IMR-90 (cell line): ENCODE measurements at regions not wholly inside any gene's neighbourhood (a gene's known extent, or its start where the extent isn't known, plus 50 kb on each side); places are given as distances from the start of the nearest gene placed in this dataset.

Source experiments
- ATAC-seq: fragments of 200-7000 bp; cut with Tn5 transposase; 2 replicates; pipeline ENCODE4 v1.9.1; 2020; ENCODE audit warnings: low read depth, mild to moderate bottlenecking, moderate library complexity
- BruUV-seq: library from RNA; stranded (reverse); fragments of 400-500 nt; replicated peaks from 2 replicates; lab custom pipeline; 2021; lab: Mats Ljungman, UMichigan
- CTCF ChIA-PET: fragments of 300-600 bp; formaldehyde crosslinking; extraction: SDS; loops from one replicate; lab custom pipeline; 2021; ENCODE audit warnings: antibody characterized with exemption; lab: Yijun Ruan, JAX
- POLR2A ChIA-PET: fragments of 300-600 bp; sonication (Branson Sonifier 250); formaldehyde crosslinking; loops from one replicate; lab custom pipeline; 2022; ENCODE audit warnings: antibody characterized with exemption; ENCODE audit not compliant: unreplicated experiment; lab: Charles Lee
- DNase-seq: peaks from one replicate; pipeline ENCODE4 v3.0.0; 2013
- H2AFZ ChIP-seq: replicated peaks from 2 replicates; pipeline ENCODE3; 2013; ENCODE audit warnings: low read length, mild to moderate bottlenecking; ENCODE audit not compliant: poor library complexity
- H2AK5ac ChIP-seq: 2 replicates; pipeline ENCODE4 v1.6.1; 2013; ENCODE audit warnings: low read depth, low read length, inconsistent platforms
- H2AK9ac ChIP-seq: replicated peaks from 2 replicates; pipeline ENCODE3; 2013; ENCODE audit warnings: mild to moderate bottlenecking, low read depth, low read length, moderate library complexity; ENCODE audit not compliant: poor library complexity
- H2BK120ac ChIP-seq: 2 replicates; pipeline ENCODE4 v1.6.1; 2013; ENCODE audit warnings: low read depth, low read length, inconsistent platforms
- H2BK15ac ChIP-seq: 3 replicates; pipeline ENCODE4 v1.6.1; 2013; ENCODE audit warnings: low read depth, low read length, inconsistent platforms
- H2BK20ac ChIP-seq: 2 replicates; pipeline ENCODE4 v1.6.1; 2013; ENCODE audit warnings: low read depth, mild to moderate bottlenecking, inconsistent platforms, low read length, moderate library complexity
- H2BK5ac ChIP-seq: 2 replicates; pipeline ENCODE4 v1.6.1; 2013; ENCODE audit warnings: mild to moderate bottlenecking, low read depth, low read length, inconsistent platforms; ENCODE audit not compliant: poor library complexity, severe bottlenecking
- H3K14ac ChIP-seq: replicated peaks from 2 replicates; pipeline ENCODE4 v1.6.1; 2013; ENCODE audit warnings: low read depth, low read length, inconsistent platforms
- H3K18ac ChIP-seq: 2 replicates; pipeline ENCODE4 v1.6.1; 2013; ENCODE audit warnings: low read depth, low read length, control low read depth
- H3K23ac ChIP-seq: 2 replicates; pipeline ENCODE4 v1.6.1; 2013; ENCODE audit warnings: low read depth, low read length, inconsistent platforms
- H3K27ac ChIP-seq: 2 replicates; pipeline ENCODE4 v1.5.1; 2013; ENCODE audit warnings: mild to moderate bottlenecking, control low read depth, low read length; ENCODE audit not compliant: insufficient read depth
- H3K27me3 ChIP-seq: 2 replicates; pipeline ENCODE4 v1.6.1; 2013; ENCODE audit warnings: low read length; ENCODE audit not compliant: control insufficient read depth, insufficient read depth
- H3K36me3 ChIP-seq: 2 replicates; pipeline ENCODE4 v1.6.1; 2013; ENCODE audit warnings: low read length, mixed read lengths; ENCODE audit not compliant: control insufficient read depth, insufficient read depth
- H3K4ac ChIP-seq: 2 replicates; pipeline ENCODE4 v1.6.1; 2013; ENCODE audit warnings: low read depth, low read length, inconsistent platforms
- H3K4me1 ChIP-seq: 2 replicates; pipeline ENCODE4 v1.6.1; 2013; ENCODE audit warnings: low read length, mixed read lengths; ENCODE audit not compliant: control insufficient read depth, insufficient read depth
- H3K4me2 ChIP-seq: 2 replicates; pipeline ENCODE4 v1.6.1; 2013; ENCODE audit warnings: low read depth, mild to moderate bottlenecking, control low read depth, low read length, moderate library complexity
- H3K4me3 ChIP-seq: 2 replicates; pipeline ENCODE4 v1.5.1; 2013; ENCODE audit warnings: low read depth, mild to moderate bottlenecking, control low read depth, low read length, moderate library complexity; ENCODE audit not compliant: insufficient read depth
- H3K56ac ChIP-seq: 2 replicates; pipeline ENCODE4 v1.6.1; 2013; ENCODE audit warnings: low read length, inconsistent platforms; ENCODE audit not compliant: insufficient read depth; ENCODE audit errors: extremely low read depth
- H3K79me1 ChIP-seq, 2 experiments: 2 replicates each; pipeline ENCODE4 v1.6.1; 2013; ENCODE audit warnings: low read length in 2 of 2, inconsistent platforms in 1 of 2, low read depth in 1 of 2
- H3K9ac ChIP-seq: 2 replicates; pipeline ENCODE4 v1.6.1; 2013; ENCODE audit warnings: low read depth, low read length, control low read depth
- H3K9me1 ChIP-seq: 2 replicates; pipeline ENCODE4 v1.6.1; 2013; ENCODE audit warnings: low read length, inconsistent platforms; ENCODE audit not compliant: insufficient read depth
- H3K9me3 ChIP-seq: 2 replicates; pipeline ENCODE4 v1.6.1; 2013; ENCODE audit warnings: low read length; ENCODE audit not compliant: control insufficient read depth, insufficient read depth
- H4K20me1 ChIP-seq: 2 replicates; pipeline ENCODE4 v1.6.1; 2013; ENCODE audit warnings: low read length, inconsistent platforms; ENCODE audit not compliant: insufficient read depth
- H4K5ac ChIP-seq: 2 replicates; pipeline ENCODE4 v1.6.1; 2013; ENCODE audit warnings: mild to moderate bottlenecking, low read depth, low read length, control low read depth
- H4K8ac ChIP-seq, 2 experiments: 2 replicates each; pipeline ENCODE4 v1.6.1; 2013; ENCODE audit warnings: low read depth in 2 of 2, low read length in 2 of 2, control low read depth in 1 of 2, inconsistent platforms in 1 of 2
- H4K91ac ChIP-seq: 2 replicates; pipeline ENCODE4 v1.6.1; 2013; ENCODE audit warnings: low read depth, low read length, inconsistent platforms; ENCODE audit not compliant: insufficient read depth
- BHLHE40 ChIP-seq: fragments of 150-350 bp; IDR thresholded peaks from 2 replicates; pipeline ENCODE4 v1.6.1; 2016; ENCODE audit warnings: mild to moderate bottlenecking, low read depth, low read length
- FOS ChIP-seq: fragments of 150-350 bp; IDR thresholded peaks from 2 replicates; pipeline ENCODE4 v1.6.1; 2016; ENCODE audit warnings: low read depth, low read length
- MAFK ChIP-seq: IDR thresholded peaks from 2 replicates; pipeline ENCODE4 v1.6.1; 2012; ENCODE audit warnings: low read depth, low read length, improper control_type of control experiment
- MAZ ChIP-seq: IDR thresholded peaks from 2 replicates; pipeline ENCODE4 v1.6.1; 2012; ENCODE audit warnings: low read depth, mild to moderate bottlenecking, low read length, improper control_type of control experiment, moderate library complexity, borderline replicate concordance
- MXI1 ChIP-seq: IDR thresholded peaks from 2 replicates; pipeline ENCODE4 v1.6.1; 2012; ENCODE audit warnings: low read depth, mild to moderate bottlenecking, low read length, moderate library complexity, borderline replicate concordance
- NFE2L2 ChIP-seq: fragments of 150-350 bp; IDR thresholded peaks from 2 replicates; pipeline ENCODE4 v1.6.1; 2016; ENCODE audit warnings: low read depth, mild to moderate bottlenecking, low read length
- POLR2A ChIP-seq: IDR thresholded peaks from 2 replicates; pipeline ENCODE4 v1.6.1; 2012; ENCODE audit warnings: mild to moderate bottlenecking, low read depth, low read length
- RAD21 ChIP-seq: IDR thresholded peaks from 2 replicates; pipeline ENCODE4 v1.6.1; 2012; ENCODE audit warnings: low read length, improper control_type of control experiment
- RCOR1 ChIP-seq: IDR thresholded peaks from 2 replicates; pipeline ENCODE4 v1.6.1; 2012; ENCODE audit warnings: mild to moderate bottlenecking, low read length, improper control_type of control experiment; ENCODE audit not compliant: insufficient replicate concordance
- SMC3 ChIP-seq: fragments of 150-350 bp; IDR thresholded peaks from 2 replicates; pipeline ENCODE4 v1.6.1; 2016; ENCODE audit warnings: low read depth, mild to moderate bottlenecking, antibody characterized with exemption, low read length, moderate library complexity
- WGBS, 2 experiments: methylation state at CpG; one replicate each; pipeline versions ENCODE4 v1.1.5 to v1.1.7; 2013; ENCODE audit warnings: missing lambda C conversion rate in 2 of 2; ENCODE audit not compliant: insufficient read length in 1 of 2; ENCODE audit errors: extremely low coverage in 2 of 2; 5-methylcytosine and 5-hydroxymethylcytosine counted together
- dilution Hi-C: fragments of 300-500 bp; cut with HindIII; formaldehyde crosslinking; loops from one replicate; pipeline ENCODE4 v1.14.3; 2018; ENCODE audit warnings: low sequenced_read_pairs; ENCODE audit not compliant: unreplicated experiment
- in situ Hi-C: fragments of 300-500 bp; cut with MboI; formaldehyde crosslinking; loops from 3 replicates; pipeline ENCODE4 v1.14.3; 2019; ENCODE audit warnings: low sequenced_read_pairs, inconsistent platforms, mixed read lengths
- intact Hi-C: fragments of 100-400 bp; cut with micrococcal nuclease; formaldehyde crosslinking; loops from 2 replicates; pipeline ENCODE4 v1.10.0; 2022
- TF ChIP-seq, protein P1 (sequence below): conservative IDR thresholded peaks from 2 replicates; pipeline ENCODE4 v1.5.1; 2012; ENCODE audit warnings: mild to moderate bottlenecking, low read depth, low read length, improper control_type of control experiment
- TF ChIP-seq, protein P2 (sequence below): fragments of 150-350 bp; IDR thresholded peaks from 2 replicates; pipeline ENCODE4 v1.6.1; 2017; ENCODE audit warnings: mild to moderate bottlenecking, antibody characterized with exemption, low read length, low read depth

DNA sequence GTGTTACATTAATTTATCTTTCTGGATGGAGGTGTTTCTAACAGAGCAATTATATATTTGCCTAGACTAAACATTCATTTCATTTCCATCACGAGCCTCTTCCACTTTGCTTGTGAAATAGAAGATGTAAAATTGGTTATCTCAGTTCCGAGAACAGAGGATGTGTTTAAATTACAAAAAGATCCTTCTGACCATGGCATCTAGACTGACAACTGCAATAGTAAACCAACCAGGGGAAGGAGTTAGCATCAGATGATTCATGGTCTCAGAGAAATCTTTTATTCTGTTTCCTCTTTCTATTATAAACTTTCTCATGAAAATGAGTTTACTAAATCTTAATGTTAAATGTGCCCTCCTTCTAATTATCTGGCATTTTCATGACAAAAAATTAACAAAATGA, 149.8 kb upstream of the WDR11 start:
- BruUV-seq = no TSS peak
- Histone ChIP-seq H2AK9ac (no peak overlapping the region), H4K20me1 (no peaks in the 10 kb centered on the region), H3K4me3 (no peak overlapping the region), H3K56ac (no peak overlapping the region), H3K14ac (no peak overlapping the region), H3K27ac (no peak overlapping the region), H3K79me1 (no peaks in the 10 kb centered on the region), H3K4me2 (no peak overlapping the region), H3K9me1 (no peaks in the 10 kb centered on the region), H3K9ac (no peak overlapping the region), H2BK20ac (no peak overlapping the region), H3K27me3 (no peaks in the 10 kb centered on the region), H4K5ac (no peak overlapping the region), H4K91ac (no peak overlapping the region), H2BK120ac (no peak overlapping the region), H2AK5ac (no peak overlapping the region), H3K23ac (no peak overlapping the region), H3K4me1 (no peaks in the 10 kb centered on the region), H2BK5ac (no peak overlapping the region), H3K18ac (no peak overlapping the region), H2AFZ (no peak overlapping the region), H3K4ac (no peak overlapping the region), H4K8ac (no peak overlapping the region), H3K36me3 (no peaks in the 10 kb centered on the region), H3K9me3 (peaks cover 19% of the 10 kb centered on the region), H2BK15ac (no peak overlapping the region)
- TF ChIP-seq BHLHE40 = no peak
- no peak for TF ChIP-seq SMC3
- no peak for TF ChIP-seq MXI1
- no peak for TF ChIP-seq FOS
- no peak for TF ChIP-seq NFE2L2
- TF ChIP-seq RAD21 = no peak
- no peak for TF ChIP-seq MAZ
- TF ChIP-seq, protein P1, sequence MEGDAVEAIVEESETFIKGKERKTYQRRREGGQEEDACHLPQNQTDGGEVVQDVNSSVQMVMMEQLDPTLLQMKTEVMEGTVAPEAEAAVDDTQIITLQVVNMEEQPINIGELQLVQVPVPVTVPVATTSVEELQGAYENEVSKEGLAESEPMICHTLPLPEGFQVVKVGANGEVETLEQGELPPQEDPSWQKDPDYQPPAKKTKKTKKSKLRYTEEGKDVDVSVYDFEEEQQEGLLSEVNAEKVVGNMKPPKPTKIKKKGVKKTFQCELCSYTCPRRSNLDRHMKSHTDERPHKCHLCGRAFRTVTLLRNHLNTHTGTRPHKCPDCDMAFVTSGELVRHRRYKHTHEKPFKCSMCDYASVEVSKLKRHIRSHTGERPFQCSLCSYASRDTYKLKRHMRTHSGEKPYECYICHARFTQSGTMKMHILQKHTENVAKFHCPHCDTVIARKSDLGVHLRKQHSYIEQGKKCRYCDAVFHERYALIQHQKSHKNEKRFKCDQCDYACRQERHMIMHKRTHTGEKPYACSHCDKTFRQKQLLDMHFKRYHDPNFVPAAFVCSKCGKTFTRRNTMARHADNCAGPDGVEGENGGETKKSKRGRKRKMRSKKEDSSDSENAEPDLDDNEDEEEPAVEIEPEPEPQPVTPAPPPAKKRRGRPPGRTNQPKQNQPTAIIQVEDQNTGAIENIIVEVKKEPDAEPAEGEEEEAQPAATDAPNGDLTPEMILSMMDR = no peak
- TF ChIP-seq, protein P2, sequence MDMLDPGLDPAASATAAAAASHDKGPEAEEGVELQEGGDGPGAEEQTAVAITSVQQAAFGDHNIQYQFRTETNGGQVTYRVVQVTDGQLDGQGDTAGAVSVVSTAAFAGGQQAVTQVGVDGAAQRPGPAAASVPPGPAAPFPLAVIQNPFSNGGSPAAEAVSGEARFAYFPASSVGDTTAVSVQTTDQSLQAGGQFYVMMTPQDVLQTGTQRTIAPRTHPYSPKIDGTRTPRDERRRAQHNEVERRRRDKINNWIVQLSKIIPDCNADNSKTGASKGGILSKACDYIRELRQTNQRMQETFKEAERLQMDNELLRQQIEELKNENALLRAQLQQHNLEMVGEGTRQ = no peak
- no peak for TF ChIP-seq POLR2A
- no peak for TF ChIP-seq MAFK
- TF ChIP-seq RCOR1 = no peak
- CTCF ChIA-PET = no interaction called here
- dilution Hi-C loops (no loop called here), in situ Hi-C loops (no loop called here), intact Hi-C loops (no loop called here)
- POLR2A ChIA-PET = no interaction called here
- ATAC-seq = no peak
- no CpG with 5 or more reads among the region's 2 CpGs for WGBS, 2 experiments
- DNase-seq = no peak
